ENCODE measurements at regions not wholly inside any gene's neighbourhood (a gene's known extent, or its start where the extent isn't known, plus 50 kb on each side); places are given as distances from the start of the nearest gene placed in this dataset.

DNA sequence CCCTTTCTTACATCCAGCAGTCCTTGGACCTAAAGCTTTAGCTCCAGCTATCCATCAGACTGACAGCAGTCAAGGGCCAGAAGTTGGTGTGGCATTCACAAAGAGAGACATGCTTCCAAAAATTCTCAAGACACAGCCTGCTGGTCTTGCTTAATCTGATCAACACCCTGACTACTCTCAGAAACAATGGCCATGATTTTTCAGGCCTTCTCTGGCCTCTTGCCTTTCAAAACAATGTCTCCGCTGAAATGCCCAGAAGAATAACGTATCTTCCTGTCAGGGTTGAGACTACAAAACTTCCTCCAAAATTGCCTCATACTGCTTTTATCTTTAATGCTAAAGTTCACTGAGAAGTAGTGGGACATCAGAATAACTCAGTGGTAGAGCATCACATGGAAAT is 205.4 kb upstream of the SETMAR start:
- no peak for DNase-seq (ENCODE audit: low read depth)

DNA sequence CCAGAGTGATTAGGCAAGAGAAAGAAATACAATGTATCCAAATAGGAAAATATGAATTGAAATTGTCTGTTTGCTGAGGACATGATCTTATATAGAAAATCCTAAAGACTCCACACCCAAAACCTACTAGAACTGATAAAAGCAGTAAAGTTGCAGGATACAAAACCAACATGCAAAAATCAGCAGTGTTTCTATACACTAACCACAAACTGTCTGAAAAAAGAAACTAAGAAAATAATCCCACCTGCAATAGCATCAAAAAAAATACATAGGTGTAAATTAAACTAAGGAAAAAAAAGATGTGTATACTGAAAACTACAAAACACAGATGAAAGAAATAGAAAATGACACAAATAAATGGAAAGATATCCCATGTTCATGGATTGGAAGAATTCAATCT is 203.6 kb upstream of the SETMAR start:
- no peak overlapping the region for H3K4me3 ChIP-seq (ENCODE audit: control insufficient read depth, low read depth, low read length)
- no peak for DNase-seq (ENCODE audit: low read depth)
- TF ChIP-seq, protein P1, sequence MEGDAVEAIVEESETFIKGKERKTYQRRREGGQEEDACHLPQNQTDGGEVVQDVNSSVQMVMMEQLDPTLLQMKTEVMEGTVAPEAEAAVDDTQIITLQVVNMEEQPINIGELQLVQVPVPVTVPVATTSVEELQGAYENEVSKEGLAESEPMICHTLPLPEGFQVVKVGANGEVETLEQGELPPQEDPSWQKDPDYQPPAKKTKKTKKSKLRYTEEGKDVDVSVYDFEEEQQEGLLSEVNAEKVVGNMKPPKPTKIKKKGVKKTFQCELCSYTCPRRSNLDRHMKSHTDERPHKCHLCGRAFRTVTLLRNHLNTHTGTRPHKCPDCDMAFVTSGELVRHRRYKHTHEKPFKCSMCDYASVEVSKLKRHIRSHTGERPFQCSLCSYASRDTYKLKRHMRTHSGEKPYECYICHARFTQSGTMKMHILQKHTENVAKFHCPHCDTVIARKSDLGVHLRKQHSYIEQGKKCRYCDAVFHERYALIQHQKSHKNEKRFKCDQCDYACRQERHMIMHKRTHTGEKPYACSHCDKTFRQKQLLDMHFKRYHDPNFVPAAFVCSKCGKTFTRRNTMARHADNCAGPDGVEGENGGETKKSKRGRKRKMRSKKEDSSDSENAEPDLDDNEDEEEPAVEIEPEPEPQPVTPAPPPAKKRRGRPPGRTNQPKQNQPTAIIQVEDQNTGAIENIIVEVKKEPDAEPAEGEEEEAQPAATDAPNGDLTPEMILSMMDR (IDR thresholded peaks at IDR 0.05; ENCODE audit: control insufficient read depth, insufficient read depth, low read depth, low read length, missing control alignments) = no peak

More for the DNA sequence above, 205.4 kb upstream of the SETMAR start:
- TF ChIP-seq, protein P1 (IDR thresholded peaks at IDR 0.05; ENCODE audit: control insufficient read depth, insufficient read depth, low read depth, low read length, missing control alignments) = no peak
- H3K4me3 ChIP-seq (ENCODE audit: control insufficient read depth, low read depth, low read length) = no peak overlapping the region

GRCh38 chr3:4107430-4107829 is 195.7 kb upstream of the SETMAR start:
- DNase-seq (ENCODE audit: low read depth) = no peak
- no peak overlapping the region for H3K4me3 ChIP-seq (ENCODE audit: control insufficient read depth, low read depth, low read length)
- TF ChIP-seq, protein P1 (IDR thresholded peaks at IDR 0.05; ENCODE audit: control insufficient read depth, insufficient read depth, low read depth, low read length, missing control alignments) = no peak

- TF ChIP-seq, protein P1 (IDR thresholded peaks at IDR 0.05; ENCODE audit: control insufficient read depth, insufficient read depth, low read depth, low read length, missing control alignments) = no peak
- no peak for DNase-seq (ENCODE audit: low read depth)
- H3K4me3 ChIP-seq (ENCODE audit: control insufficient read depth, low read depth, low read length) = no peak overlapping the region
Measured at GRCh38 chr3:4113811-4114522, 189.2 kb upstream of the SETMAR start.

DNA sequence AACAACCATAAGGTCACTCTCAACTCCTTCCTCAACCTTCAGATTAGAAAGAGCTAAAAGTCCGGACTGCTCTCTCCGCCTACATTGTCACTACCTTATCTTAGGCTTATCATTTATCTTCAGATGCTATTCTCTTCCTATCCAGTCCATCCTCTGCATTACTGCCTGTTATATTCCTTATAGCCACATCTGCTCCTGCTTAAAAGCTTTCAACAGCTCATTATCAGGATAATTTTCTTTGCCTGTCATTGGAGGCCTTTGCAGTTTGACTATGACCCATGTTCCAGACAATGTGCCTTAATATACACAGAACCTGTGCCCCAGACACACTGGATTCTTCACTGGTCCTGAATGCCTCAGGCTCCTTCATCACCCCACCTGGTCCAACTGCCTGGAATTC is 184.1 kb upstream of the SETMAR start:
- TF ChIP-seq, protein P1 (IDR thresholded peaks at IDR 0.05; ENCODE audit: control insufficient read depth, insufficient read depth, low read depth, low read length, missing control alignments) = no peak
- no peak overlapping the region for H3K4me3 ChIP-seq (ENCODE audit: control insufficient read depth, low read depth, low read length)
- DNase-seq (ENCODE audit: low read depth) = no peak

GRCh38 chr3:4125576-4125975 is 177.6 kb upstream of the SETMAR start:
- H3K4me3 ChIP-seq (ENCODE audit: control insufficient read depth, low read depth, low read length) = no peak overlapping the region
- no peak for DNase-seq (ENCODE audit: low read depth)
- TF ChIP-seq, protein P1 (IDR thresholded peaks at IDR 0.05; ENCODE audit: control insufficient read depth, insufficient read depth, low read depth, low read length, missing control alignments) = no peak

Measured in AG09309 (cell line).